OCI-LY1 (cell line): ENCODE measurements at regions not wholly inside any gene's neighbourhood (a gene's known extent, or its start where the extent isn't known, plus 50 kb on each side); places are given as distances from the start of the nearest gene placed in this dataset.

Experiments
- EZH2 ChIP-seq: fragments of 200-600 bp; sonication (generic), shearing (Covaris generic); IDR thresholded peaks from 2 replicates; pipeline ENCODE4 v1.8.0; 2017; ENCODE audit warnings: borderline replicate concordance, mixed run types, mild to moderate bottlenecking, antibody characterized with exemption, low read length, moderate library complexity, mixed read lengths
- TF ChIP-seq, protein P1 (sequence below): fragments of 200-600 bp; sonication (generic), shearing (Covaris generic); IDR thresholded peaks from 2 replicates; pipeline ENCODE4 v1.5.1; 2017; ENCODE audit warnings: mild to moderate bottlenecking, antibody characterized with exemption, low read length, moderate library complexity, mixed read lengths

- no peak for TF ChIP-seq EZH2
- TF ChIP-seq, protein P1, sequence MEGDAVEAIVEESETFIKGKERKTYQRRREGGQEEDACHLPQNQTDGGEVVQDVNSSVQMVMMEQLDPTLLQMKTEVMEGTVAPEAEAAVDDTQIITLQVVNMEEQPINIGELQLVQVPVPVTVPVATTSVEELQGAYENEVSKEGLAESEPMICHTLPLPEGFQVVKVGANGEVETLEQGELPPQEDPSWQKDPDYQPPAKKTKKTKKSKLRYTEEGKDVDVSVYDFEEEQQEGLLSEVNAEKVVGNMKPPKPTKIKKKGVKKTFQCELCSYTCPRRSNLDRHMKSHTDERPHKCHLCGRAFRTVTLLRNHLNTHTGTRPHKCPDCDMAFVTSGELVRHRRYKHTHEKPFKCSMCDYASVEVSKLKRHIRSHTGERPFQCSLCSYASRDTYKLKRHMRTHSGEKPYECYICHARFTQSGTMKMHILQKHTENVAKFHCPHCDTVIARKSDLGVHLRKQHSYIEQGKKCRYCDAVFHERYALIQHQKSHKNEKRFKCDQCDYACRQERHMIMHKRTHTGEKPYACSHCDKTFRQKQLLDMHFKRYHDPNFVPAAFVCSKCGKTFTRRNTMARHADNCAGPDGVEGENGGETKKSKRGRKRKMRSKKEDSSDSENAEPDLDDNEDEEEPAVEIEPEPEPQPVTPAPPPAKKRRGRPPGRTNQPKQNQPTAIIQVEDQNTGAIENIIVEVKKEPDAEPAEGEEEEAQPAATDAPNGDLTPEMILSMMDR, result no peak
Observed at GRCh38 chr4:152022543-152022942, 261.7 kb upstream of the GATB start.
